Fibroblast of the aortic adventitia (primary cell): ENCODE measurements at regions not wholly inside any gene's neighbourhood (a gene's known extent, or its start where the extent isn't known, plus 50 kb on each side); places are given as distances from the start of the nearest gene placed in this dataset.

Experiments
- DNase-seq: peaks from one replicate; pipeline ENCODE4 v3.0.0-alpha.2; 2010; ENCODE audit warnings: low read depth
- H3K4me3 ChIP-seq: 2 replicates; pipeline ENCODE4 v1.5.1; 2011; ENCODE audit warnings: low read depth, mild to moderate bottlenecking, control low read depth, low read length, moderate library complexity
- CTCF ChIP-seq: IDR thresholded peaks from 2 replicates; pipeline ENCODE4 v1.5.1; 2011; ENCODE audit warnings: mild to moderate bottlenecking, low read length, control low read depth, inconsistent platforms; ENCODE audit not compliant: insufficient read depth

- no peak for TF ChIP-seq CTCF
- DNase-seq, result no peak
- H3K4me3 ChIP-seq, result no peak overlapping the region
Measured at GRCh38 chr22:47929073-47929472, 1166.6 kb downstream of the TBC1D22A start.

DNA sequence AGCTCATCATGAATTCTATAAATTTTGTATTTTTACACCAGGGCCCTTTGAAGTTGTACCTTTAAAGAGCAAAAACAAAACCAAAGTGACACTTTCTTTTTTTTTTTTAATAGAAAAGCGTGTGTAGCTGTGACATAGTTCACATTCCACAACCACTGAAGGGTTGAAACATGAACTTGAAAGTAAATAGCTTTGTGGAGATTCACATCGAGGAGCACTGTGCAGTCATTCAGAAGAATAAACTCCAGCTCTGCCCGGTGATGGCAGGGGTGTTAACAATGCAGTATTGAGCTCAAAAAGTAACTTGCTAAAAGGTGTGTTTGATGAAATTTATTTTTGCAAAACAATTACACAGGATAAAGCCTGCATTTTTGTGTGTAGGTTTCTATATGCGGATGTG, 1166.2 kb downstream of the TBC1D22A start:
- TF ChIP-seq CTCF, result no peak
- DNase-seq, result no peak
- no peak overlapping the region for H3K4me3 ChIP-seq

DNA sequence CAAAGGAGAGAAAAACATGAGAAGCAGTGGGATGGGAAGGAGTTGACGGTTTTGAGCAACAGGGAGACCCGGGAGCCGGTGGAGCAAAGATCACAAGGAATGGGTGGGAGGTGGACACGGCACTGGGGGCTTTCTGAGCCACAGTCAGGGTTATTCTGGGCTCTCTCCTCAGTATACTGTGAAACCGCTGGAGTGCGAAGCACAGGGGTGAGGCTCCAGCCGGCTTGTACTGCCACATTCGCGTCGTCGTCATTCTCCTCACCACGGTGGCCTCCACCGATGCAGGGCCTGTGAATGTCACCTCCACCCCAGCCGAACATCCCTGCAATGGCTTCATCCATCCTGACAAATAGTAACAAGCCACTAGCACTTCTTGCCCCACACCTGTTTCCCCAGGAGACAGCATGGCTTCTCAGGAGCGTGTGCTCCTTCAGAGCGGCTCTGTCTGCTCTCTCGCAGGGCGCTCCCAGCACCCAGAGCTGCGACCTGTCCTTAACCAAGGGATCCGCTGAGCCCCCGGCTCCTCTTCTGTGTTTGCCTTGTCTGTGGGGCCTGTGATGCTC, 1165.3 kb downstream of the TBC1D22A start:
- no peak for DNase-seq
- no peak for TF ChIP-seq CTCF
- H3K4me3 ChIP-seq, result no peak overlapping the region

- no peak for DNase-seq
- TF ChIP-seq CTCF, result no peak
Measured at GRCh38 chr22:47923011-47923427, 1160.6 kb downstream of the TBC1D22A start.

GRCh38 chr22:47921906-47922305, 1159.5 kb downstream of the TBC1D22A start:
- no peak for DNase-seq
- no peak for TF ChIP-seq CTCF
- no peak overlapping the region for H3K4me3 ChIP-seq

More at GRCh38 chr22:47923011-47923427, 1160.6 kb downstream of the TBC1D22A start:
- no peak overlapping the region for H3K4me3 ChIP-seq

- TF ChIP-seq CTCF, result no peak
- H3K4me3 ChIP-seq, result no peak overlapping the region
- DNase-seq, result no peak
Measured at GRCh38 chr22:47920380-47920959, 1158.0 kb downstream of the TBC1D22A start.

GRCh38 chr22:47919893-47920292, 1157.4 kb downstream of the TBC1D22A start:
- H3K4me3 ChIP-seq, result no peak overlapping the region
- no peak for DNase-seq
- TF ChIP-seq CTCF, result no peak
